Keratinocyte (primary cell): ENCODE measurements at regions not wholly inside any gene's neighbourhood (a gene's known extent, or its start where the extent isn't known, plus 50 kb on each side); places are given as distances from the start of the nearest gene placed in this dataset.

Experiments
- CTCF ChIP-seq, 3 experiments: IDR thresholded peaks in 1 of 3; conservative IDR thresholded peaks in 1 of 3; optimal IDR thresholded peaks in 1 of 3; 2 replicates in 2 of 3; 3 replicates in 1 of 3; pipeline versions ENCODE3 to v1.5.1; 2011; ENCODE audit warnings: low read length in 3 of 3, mild to moderate bottlenecking in 3 of 3, moderate library complexity in 2 of 3, control low read depth in 1 of 3, inconsistent platforms in 1 of 3; ENCODE audit not compliant: insufficient read depth in 2 of 3; ENCODE audit errors: extremely low read depth in 1 of 3
- EZH2 ChIP-seq: IDR thresholded peaks from one replicate; pipeline ENCODE4 v1.6.1; 2012; ENCODE audit warnings: inconsistent platforms, mild to moderate bottlenecking, low read length, moderate library complexity

GRCh38 chr7:54398863-54399262 lies 143.3 kb upstream of the VSTM2A start:
- TF ChIP-seq CTCF (optimal IDR thresholded peaks at IDR 0.05 in 1 of 3, IDR thresholded peaks at IDR 0.05 in 1 of 3, conservative IDR thresholded peaks at IDR 0.05 in 1 of 3; ENCODE audit: extremely low read depth in 1 of 3, insufficient read depth in 2 of 3, low read length in 3 of 3) (no peak), EZH2 (no peak)
